NCI-H1048 (cell line): ENCODE measurements at regions not wholly inside any gene's neighbourhood (a gene's known extent, or its start where the extent isn't known, plus 50 kb on each side); places are given as distances from the start of the nearest gene placed in this dataset.
"Not testable (repeated sequence)": the region's sequence is repeated elsewhere in the genome, so short reads cannot be mapped to it uniquely, and the experiment has no call there.

Experiments
- DNase-seq: peaks from one replicate; lab custom pipeline; 2025; lab: John Stamatoyannopoulos, UW

GRCh38 chr4:128649161-128649560 is 160.3 kb upstream of the JADE1 start:
- no peak for DNase-seq

GRCh38 chr4:128648021-128648420 is 161.5 kb upstream of the JADE1 start:
- DNase-seq: no peak

GRCh38 chr4:128646893-128647292 is 162.6 kb upstream of the JADE1 start:
- DNase-seq: not testable (repeated sequence)

GRCh38 chr4:128644693-128645654 is 164.5 kb upstream of the JADE1 start:
- DNase-seq: not testable (repeated sequence)

- not testable (repeated sequence) for DNase-seq
These were observed 165.4 kb upstream of the JADE1 start for GRCh38 chr4:128644107-128644506.

- DNase-seq: not testable (repeated sequence)
These were observed 167.9 kb upstream of the JADE1 start for GRCh38 chr4:128641566-128641965.

- no peak for DNase-seq
These were observed 169.8 kb upstream of the JADE1 start for GRCh38 chr4:128639541-128640270.

GRCh38 chr4:128636906-128637305 is 172.6 kb upstream of the JADE1 start:
- DNase-seq: no peak

GRCh38 chr4:128635955-128636560 is 173.4 kb upstream of the JADE1 start:
- DNase-seq: no peak

GRCh38 chr4:128635141-128635954 is 174.2 kb upstream of the JADE1 start:
- DNase-seq: no peak

GRCh38 chr4:128633067-128633466 is 176.4 kb upstream of the JADE1 start:
- no peak for DNase-seq

- no peak for DNase-seq
These were observed 178.6 kb upstream of the JADE1 start for GRCh38 chr4:128630871-128631270.

GRCh38 chr4:128623508-128624215 is 185.8 kb upstream of the JADE1 start:
- DNase-seq: no peak

GRCh38 chr4:128620279-128620965 is 189.1 kb upstream of the JADE1 start:
- DNase-seq: not testable (repeated sequence)

GRCh38 chr4:128615197-128615596 is 194.3 kb upstream of the JADE1 start:
- DNase-seq: no peak

GRCh38 chr4:128608006-128608405 is 201.5 kb upstream of the JADE1 start:
- DNase-seq: no peak

- no peak for DNase-seq
These were observed 203.3 kb upstream of the JADE1 start for GRCh38 chr4:128606173-128606572.

- no peak for DNase-seq
These were observed 204.7 kb upstream of the JADE1 start for GRCh38 chr4:128604840-128605239.

GRCh38 chr4:128604204-128604603 is 205.3 kb upstream of the JADE1 start:
- DNase-seq: no peak

- DNase-seq: no peak
These were observed 206.4 kb upstream of the JADE1 start for GRCh38 chr4:128603081-128603480.
